A549 (cell line): ENCODE measurements at regions not wholly inside any gene's neighbourhood (a gene's known extent, or its start where the extent isn't known, plus 50 kb on each side); places are given as distances from the start of the nearest gene placed in this dataset.

Experiments used
- BCL3 ChIP-seq: fragments of >200 bp; sonication (Bioruptor Twin); formaldehyde crosslinking; IDR thresholded peaks from 3 replicates; pipeline ENCODE4 v1.6.1; 2016
- JUNB ChIP-seq: fragments of >200 bp; sonication (Bioruptor Twin); formaldehyde crosslinking; IDR thresholded peaks from 2 replicates; pipeline ENCODE4 v1.6.1; 2016
- POLR2A ChIP-seq: IDR thresholded peaks from 2 replicates; pipeline ENCODE4 v1.6.1; 2012; ENCODE audit warnings: mild to moderate bottlenecking, low read length
- REST ChIP-seq: fragments of 200-600 bp; sonication (generic); IDR thresholded peaks from 2 replicates; pipeline ENCODE4 v1.6.1; 2016; ENCODE audit warnings: antibody characterized with exemption, mild to moderate bottlenecking, moderate library complexity
- TP53 ChIP-seq: fragments of 250-450 bp; sonication (Bioruptor Pico); IDR thresholded peaks from 2 replicates; pipeline ENCODE4 v1.5.0; 2021; ENCODE audit warnings: mild to moderate bottlenecking, moderate library complexity
- TF ChIP-seq, protein P1 (sequence below): fragments of >200 bp; sonication (Bioruptor Twin); formaldehyde crosslinking; IDR thresholded peaks from 3 replicates; pipeline ENCODE4 v1.5.1; 2016

DNA sequence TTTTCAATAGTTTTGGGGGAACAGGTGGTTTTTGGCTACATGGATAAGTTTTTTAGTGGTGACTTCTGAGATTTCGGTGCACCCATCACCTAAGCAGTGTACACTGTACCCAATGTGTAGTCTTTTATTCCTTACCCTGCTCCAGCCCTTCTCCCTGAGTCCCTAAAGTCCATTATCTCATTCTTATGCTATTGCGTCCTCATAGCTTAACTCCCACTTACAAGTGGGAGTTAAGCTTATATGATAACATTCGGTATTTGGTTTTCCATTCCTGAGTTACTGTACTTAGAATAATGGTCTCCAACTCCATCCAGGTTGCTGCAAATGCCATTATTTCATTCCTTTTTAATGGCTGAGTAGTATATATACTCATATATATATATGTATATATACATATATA, 90.9 kb upstream of the ACSL3 start:
- TF ChIP-seq, protein P1, sequence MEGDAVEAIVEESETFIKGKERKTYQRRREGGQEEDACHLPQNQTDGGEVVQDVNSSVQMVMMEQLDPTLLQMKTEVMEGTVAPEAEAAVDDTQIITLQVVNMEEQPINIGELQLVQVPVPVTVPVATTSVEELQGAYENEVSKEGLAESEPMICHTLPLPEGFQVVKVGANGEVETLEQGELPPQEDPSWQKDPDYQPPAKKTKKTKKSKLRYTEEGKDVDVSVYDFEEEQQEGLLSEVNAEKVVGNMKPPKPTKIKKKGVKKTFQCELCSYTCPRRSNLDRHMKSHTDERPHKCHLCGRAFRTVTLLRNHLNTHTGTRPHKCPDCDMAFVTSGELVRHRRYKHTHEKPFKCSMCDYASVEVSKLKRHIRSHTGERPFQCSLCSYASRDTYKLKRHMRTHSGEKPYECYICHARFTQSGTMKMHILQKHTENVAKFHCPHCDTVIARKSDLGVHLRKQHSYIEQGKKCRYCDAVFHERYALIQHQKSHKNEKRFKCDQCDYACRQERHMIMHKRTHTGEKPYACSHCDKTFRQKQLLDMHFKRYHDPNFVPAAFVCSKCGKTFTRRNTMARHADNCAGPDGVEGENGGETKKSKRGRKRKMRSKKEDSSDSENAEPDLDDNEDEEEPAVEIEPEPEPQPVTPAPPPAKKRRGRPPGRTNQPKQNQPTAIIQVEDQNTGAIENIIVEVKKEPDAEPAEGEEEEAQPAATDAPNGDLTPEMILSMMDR = no peak
- TF ChIP-seq TP53 (CRISPR knock-in tag) (no peak), JUNB (no peak), BCL3 (no peak), POLR2A (no peak), REST (no peak)
